HCT116 (cell line): ENCODE measurements at regions not wholly inside any gene's neighbourhood (a gene's known extent, or its start where the extent isn't known, plus 50 kb on each side); places are given as distances from the start of the nearest gene placed in this dataset.

ENCODE experiments used
- ATAC-seq: fragments of 200-7000 bp; cut with Tn5 transposase; 2 replicates; pipeline ENCODE4 v1.9.1; 2020; ENCODE audit warnings: mild to moderate bottlenecking, moderate library complexity
- BruUV-seq: library from RNA; stranded (reverse); fragments of 400-500 nt; replicated peaks from 2 replicates; lab custom pipeline; 2021; lab: Mats Ljungman, UMichigan
- CTCF ChIA-PET: fragments of 300-600 bp; sonication (Branson Sonifier 250); formaldehyde crosslinking; loops from one replicate; lab custom pipeline; 2021; ENCODE audit warnings: antibody characterized with exemption; lab: Charles Lee
- POLR2A ChIA-PET: fragments of 300-600, 350-600 bp; sonication (Branson Sonifier 250); formaldehyde crosslinking; loops from one replicate; lab custom pipeline; 2021; ENCODE audit warnings: antibody characterized with exemption; lab: Charles Lee
- RAD21 ChIA-PET, 2 experiments: fragments of 300-600 bp; sonication (Branson Sonifier 250); formaldehyde crosslinking; loops; one replicate each; lab custom pipeline; 2023; ENCODE audit warnings: low total read pairs in 2 of 2; ENCODE audit not compliant: uncharacterized antibody in 2 of 2, unreplicated experiment in 2 of 2, low non-redundant PET in 1 of 2; lab: Charles Lee
- DNase-seq: peaks from one replicate; pipeline ENCODE4 v3.0.0-alpha.2; 2010; ENCODE audit warnings: low read depth, low spot score
- H2AFZ ChIP-seq: fragments of 200-600 bp; shearing (Covaris generic), sonication (generic); 2 replicates; pipeline ENCODE4 v1.6.1; 2017; ENCODE audit warnings: low read depth, mixed run types, mixed read lengths, antibody characterized with exemption, low read length; ENCODE audit not compliant: poor library complexity, severe bottlenecking
- H3K27ac ChIP-seq: 2 replicates; pipeline ENCODE4 v1.5.1; 2012; ENCODE audit warnings: low read depth, low read length
- H3K27me3 ChIP-seq: fragments of 200-600 bp; sonication (generic); 2 replicates; pipeline ENCODE4 v1.6.1; 2016; ENCODE audit warnings: mixed run types, low read length, mixed read lengths; ENCODE audit not compliant: insufficient read depth
- H3K36me3 ChIP-seq, 2 experiments: fragments of 200-500 bp in 1 of 2; fragments of 200-600 bp in 1 of 2; sonication (Bioruptor generic) in 1 of 2; sonication (generic) in 1 of 2; 2 replicates each; pipeline versions ENCODE4 v1.5.1 to v1.6.1; 2014 to 2016; ENCODE audit warnings: low read length in 2 of 2, inconsistent platforms in 1 of 2, mixed read lengths in 1 of 2, mixed run types in 1 of 2; ENCODE audit not compliant: insufficient read depth in 2 of 2, control insufficient read depth in 1 of 2
- H3K4me1 ChIP-seq, 2 experiments: fragments of 200-600 bp in 1 of 2; sonication (generic) in 1 of 2; 2 replicates each; pipeline versions ENCODE4 v1.5.1 to v1.6.1; 2012 to 2017; ENCODE audit warnings: low read length in 2 of 2, inconsistent platforms in 1 of 2, mild to moderate bottlenecking in 1 of 2, mixed read lengths in 1 of 2, mixed run types in 1 of 2, moderate library complexity in 1 of 2; ENCODE audit not compliant: insufficient read depth in 2 of 2, control insufficient read depth in 1 of 2
- H3K4me2 ChIP-seq: fragments of 200-600 bp; sonication (generic); 2 replicates; pipeline ENCODE4 v1.6.1; 2017; ENCODE audit warnings: mixed run types, low read length, mixed read lengths
- H3K4me3 ChIP-seq, 2 experiments: fragments of 200-600 bp in 1 of 2; sonication (generic) in 1 of 2; replicated peaks in 1 of 2; 2 replicates each; pipeline ENCODE4 v1.5.1; 2011 to 2016; ENCODE audit warnings: low read length in 2 of 2, control low read depth in 1 of 2, low read depth in 1 of 2, mild to moderate bottlenecking in 1 of 2, mixed read lengths in 1 of 2, mixed run types in 1 of 2
- H3K79me2 ChIP-seq: fragments of 200-600 bp; sonication (generic); 2 replicates; pipeline ENCODE4 v1.6.1; 2017; ENCODE audit warnings: mild to moderate bottlenecking, mixed run types, low read length, moderate library complexity, mixed read lengths; ENCODE audit not compliant: insufficient read depth
- H3K9ac ChIP-seq: fragments of 200-600 bp; sonication (generic); 2 replicates; pipeline ENCODE4 v1.6.1; 2016; ENCODE audit warnings: low read length, mixed read lengths
- H3K9me2 ChIP-seq: fragments of 200-600 bp; sonication (generic), shearing (Covaris generic); 2 replicates; pipeline ENCODE4 v1.6.1; 2017; ENCODE audit warnings: mixed run types, mild to moderate bottlenecking, moderate library complexity; ENCODE audit not compliant: insufficient read depth
- H3K9me3 ChIP-seq, 2 experiments: fragments of 200-500 bp in 1 of 2; fragments of 200-600 bp in 1 of 2; sonication (Bioruptor generic) in 1 of 2; sonication (generic) in 1 of 2; 2 replicates each; pipeline ENCODE4 v1.6.1; 2014 to 2017; ENCODE audit warnings: low read length in 2 of 2, mixed read lengths in 2 of 2, inconsistent platforms in 1 of 2, low read depth in 1 of 2, mild to moderate bottlenecking in 1 of 2, mixed run types in 1 of 2, moderate library complexity in 1 of 2; ENCODE audit not compliant: control insufficient read depth in 1 of 2, insufficient read depth in 1 of 2
- H4K20me1 ChIP-seq: fragments of 200-600 bp; sonication (generic), shearing (Covaris generic); 2 replicates; pipeline ENCODE4 v1.6.1; 2017; ENCODE audit warnings: mixed run types, mild to moderate bottlenecking, moderate library complexity; ENCODE audit not compliant: insufficient read depth
- ATF3 ChIP-seq: IDR thresholded peaks from 2 replicates; pipeline ENCODE4 v1.6.1; 2012
- CBX3 ChIP-seq: IDR thresholded peaks from 2 replicates; pipeline ENCODE4 v1.6.1; 2012; ENCODE audit warnings: low read depth
- CEBPB ChIP-seq: IDR thresholded peaks from 2 replicates; pipeline ENCODE4 v1.6.1; 2012; ENCODE audit warnings: low read depth
- CTCF ChIP-seq, 3 experiments: fragments of 200-600 bp in 1 of 3; sonication (generic) in 1 of 3; IDR thresholded peaks in 2 of 3; conservative IDR thresholded peaks in 1 of 3; 2 replicates each; pipeline ENCODE4 v1.5.1; 2012 to 2017; ENCODE audit warnings: low read depth in 2 of 3, low read length in 2 of 3, antibody characterized with exemption in 1 of 3, borderline replicate concordance in 1 of 3, control low read depth in 1 of 3, mild to moderate bottlenecking in 1 of 3, mixed read lengths in 1 of 3, mixed run types in 1 of 3, moderate library complexity in 1 of 3; ENCODE audit not compliant: insufficient read depth in 1 of 3
- EGR1 ChIP-seq: IDR thresholded peaks from 2 replicates; pipeline ENCODE4 v1.6.1; 2012; ENCODE audit warnings: low read depth
- ELF1 ChIP-seq: IDR thresholded peaks from 2 replicates; pipeline ENCODE4 v1.6.1; 2012; ENCODE audit warnings: low read depth, borderline replicate concordance
- EZH2 ChIP-seq: fragments of 200-600 bp; sonication (generic); IDR thresholded peaks from 2 replicates; pipeline ENCODE4 v1.6.1; 2017; ENCODE audit warnings: antibody characterized with exemption, mixed run types
- EZH2phosphoT487 ChIP-seq: fragments of 200-600 bp; IDR thresholded peaks from 2 replicates; pipeline ENCODE4 v1.6.1; 2018; ENCODE audit warnings: antibody characterized with exemption, borderline replicate concordance
- FOSL1 ChIP-seq: IDR thresholded peaks from 2 replicates; pipeline ENCODE4 v1.6.1; 2012; ENCODE audit warnings: low read depth
- JUND ChIP-seq: IDR thresholded peaks from 2 replicates; pipeline ENCODE4 v1.6.1; 2012
- MAX ChIP-seq: IDR thresholded peaks from 2 replicates; pipeline ENCODE4 v1.6.1; 2012
- POLR2A ChIP-seq: IDR thresholded peaks from 2 replicates; pipeline ENCODE4 v1.7.0; 2011; ENCODE audit warnings: borderline replicate concordance; ENCODE audit not compliant: insufficient read depth, insufficient read length; ENCODE audit errors: extremely low read depth
- RAD21 ChIP-seq: IDR thresholded peaks from 2 replicates; pipeline ENCODE4 v1.6.1; 2012; ENCODE audit warnings: low read depth, mild to moderate bottlenecking
- REST ChIP-seq: IDR thresholded peaks from 2 replicates; pipeline ENCODE4 v1.6.1; 2012; ENCODE audit warnings: low read depth
- SP1 ChIP-seq: IDR thresholded peaks from 2 replicates; pipeline ENCODE4 v1.6.1; 2012; ENCODE audit warnings: low read depth
- TCF7L2 ChIP-seq: IDR thresholded peaks from 2 replicates; pipeline ENCODE4 v1.7.0; 2011; ENCODE audit warnings: borderline replicate concordance, inconsistent platforms; ENCODE audit not compliant: insufficient read depth, insufficient read length; ENCODE audit errors: extremely low read depth
- YY1 ChIP-seq: IDR thresholded peaks from 2 replicates; pipeline ENCODE4 v1.6.1; 2011; ENCODE audit warnings: low read length, low read depth, moderate library complexity, mild to moderate bottlenecking; ENCODE audit not compliant: insufficient replicate concordance; ENCODE audit errors: extremely low read depth
- ZBTB33 ChIP-seq: IDR thresholded peaks from 2 replicates; pipeline ENCODE4 v1.6.1; 2011; ENCODE audit warnings: mild to moderate bottlenecking, low read length, moderate library complexity; ENCODE audit not compliant: insufficient replicate concordance; ENCODE audit errors: extremely low read depth
- ZFX ChIP-seq: fragments of 450-650 bp; IDR thresholded peaks from 2 replicates; pipeline ENCODE4 v1.6.1; 2017
- ZNF274 ChIP-seq: fragments of 200-500 bp; sonication (Bioruptor generic); IDR thresholded peaks from 2 replicates; pipeline ENCODE4 v1.6.1; 2014; ENCODE audit warnings: mild to moderate bottlenecking, low read depth, low read length, inconsistent platforms
- intact Hi-C: fragments of 100-400 bp; cut with micrococcal nuclease; formaldehyde crosslinking; loops from 2 replicates; pipeline ENCODE4 v1.10.0; 2022

- no peaks in the 10 kb centered on the region for H3K36me3 ChIP-seq
- H3K4me2 ChIP-seq, result no peak overlapping the region
- RAD21 ChIA-PET, result no interaction called here
- H3K4me1 ChIP-seq, result no peaks in the 10 kb centered on the region
- H3K27ac ChIP-seq, result no peak overlapping the region
- H4K20me1 ChIP-seq, result no peaks in the 10 kb centered on the region
- H3K27me3 ChIP-seq, result no peaks in the 10 kb centered on the region
- TF ChIP-seq POLR2A (no peak), TCF7L2 (no peak), YY1 (no peak), RAD21 (no peak), CBX3 (no peak), EZH2phosphoT487 (no peak), REST (no peak), SP1 (no peak), EGR1 (no peak), MAX (no peak), ZFX (no peak), CEBPB (no peak), ZBTB33 (no peak), ATF3 (no peak), EZH2 (no peak), ELF1 (no peak), JUND (no peak), ZNF274 (no peak), FOSL1 (no peak), CTCF (IDR thresholded peaks at IDR 0.05 in 2 of 3, conservative IDR thresholded peaks at IDR 0.05 in 1 of 3; ENCODE audit: borderline replicate concordance in 1 of 3, insufficient read depth in 1 of 3, low read depth in 2 of 3, low read length in 2 of 3) (no peak)
- CTCF ChIA-PET, result no interaction called here
- BruUV-seq, result no TSS peak
- no peaks in the 10 kb centered on the region for H3K9me2 ChIP-seq
- POLR2A ChIA-PET, result no interaction called here
- intact Hi-C loops, result no loop called here
- H2AFZ ChIP-seq, result no peak overlapping the region
- no peak overlapping the region for H3K9ac ChIP-seq
- DNase-seq, result no peak
- no peak for ATAC-seq
- H3K4me3 ChIP-seq, result no peak overlapping the region
- no peaks in the 10 kb centered on the region for H3K79me2 ChIP-seq
- H3K9me3 ChIP-seq, result no peaks in the 10 kb centered on the region
Observed at GRCh38 chr1:191419842-191420241, 738.4 kb upstream of the RGS18 start.
